Endothelial cell of umbilical vein (primary cell): ENCODE measurements at regions not wholly inside any gene's neighbourhood (a gene's known extent, or its start where the extent isn't known, plus 50 kb on each side); places are given as distances from the start of the nearest gene placed in this dataset.

Experiments used
- BruUV-seq: library from RNA; stranded (reverse); fragments of 400-500 nt; replicated peaks from 2 replicates; lab custom pipeline; 2021; lab: Mats Ljungman, UMichigan
- CTCF ChIA-PET: fragments of 300-600, 350-600 bp; sonication (Branson Sonifier 250); formaldehyde crosslinking; loops from one replicate; lab custom pipeline; 2021; ENCODE audit warnings: antibody characterized with exemption, inconsistent platforms; lab: Charles Lee
- POLR2A ChIA-PET: fragments of 300-600, 350-600 bp; sonication (Branson Sonifier 250); formaldehyde crosslinking; loops from one replicate; lab custom pipeline; 2021; ENCODE audit warnings: antibody characterized with exemption, inconsistent platforms; lab: Charles Lee
- DNase-seq: peaks from one replicate; pipeline ENCODE4 v3.0.0-alpha.2; 2011; ENCODE audit warnings: low read depth, low spot score
- FAIRE-seq: peaks from 2 replicates; lab custom pipeline; 2011; peaks lifted over from hg19 to GRCh38; lab: Jason Lieb, UNC
- H2AFZ ChIP-seq: 2 replicates; pipeline ENCODE4 v1.6.0; 2012; ENCODE audit warnings: low read depth, low read length, control low read depth, inconsistent platforms
- H3K27ac ChIP-seq: 2 replicates; pipeline ENCODE4 v1.5.1; 2011; ENCODE audit warnings: low read depth, mild to moderate bottlenecking, control low read depth, low read length, moderate library complexity; ENCODE audit not compliant: insufficient read depth
- H3K27me3 ChIP-seq, 2 experiments: 2 replicates each; pipeline versions ENCODE4 v1.6.0 to v1.6.1; 2011; ENCODE audit warnings: low read length in 2 of 2, mixed read lengths in 1 of 2; ENCODE audit not compliant: control insufficient read depth in 2 of 2, insufficient read depth in 2 of 2
- H3K36me3 ChIP-seq, 2 experiments: 2 replicates in 1 of 2; 3 replicates in 1 of 2; pipeline ENCODE4 v1.5.1; 2011; ENCODE audit warnings: low read length in 2 of 2, mild to moderate bottlenecking in 1 of 2, moderate library complexity in 1 of 2; ENCODE audit not compliant: control insufficient read depth in 2 of 2, insufficient read depth in 2 of 2; ENCODE audit errors: extremely low read depth in 1 of 2
- H3K4me1 ChIP-seq: 3 replicates; pipeline ENCODE4 v1.5.1; 2011; ENCODE audit warnings: mild to moderate bottlenecking, low read length; ENCODE audit not compliant: control insufficient read depth, insufficient read depth; ENCODE audit errors: extremely low read depth
- H3K4me2 ChIP-seq: 2 replicates; pipeline ENCODE4 v1.6.1; 2011; ENCODE audit warnings: low read length, control low read depth, mixed read lengths; ENCODE audit not compliant: insufficient read depth
- H3K4me3 ChIP-seq, 3 experiments: fragments of 200-600 bp in 1 of 3; sonication (generic), shearing (Covaris generic) in 1 of 3; replicated peaks in 1 of 3; 2 replicates each; pipeline ENCODE4 v1.5.1; 2011 to 2016; ENCODE audit warnings: control low read depth in 3 of 3, low read length in 3 of 3, mild to moderate bottlenecking in 2 of 3, inconsistent platforms in 1 of 3, low read depth in 1 of 3, moderate library complexity in 1 of 3; ENCODE audit not compliant: insufficient read depth in 1 of 3
- H3K79me2 ChIP-seq: 2 replicates; pipeline ENCODE4 v1.6.0; 2012; ENCODE audit warnings: low read length, inconsistent platforms; ENCODE audit not compliant: control insufficient read depth, insufficient read depth
- H3K9ac ChIP-seq: replicated peaks from 2 replicates; pipeline ENCODE3; 2011; ENCODE audit warnings: low read length, control low read depth; ENCODE audit not compliant: insufficient read depth; ENCODE audit errors: extremely low read depth
- H3K9me1 ChIP-seq: replicated peaks from 3 replicates; pipeline ENCODE4 v1.6.0; 2011; ENCODE audit warnings: mild to moderate bottlenecking, low read length; ENCODE audit not compliant: control insufficient read depth, insufficient read depth; ENCODE audit errors: extremely low read depth
- H3K9me3 ChIP-seq: replicated peaks from 2 replicates; pipeline ENCODE4 v1.5.1; 2012; ENCODE audit warnings: low read length, inconsistent platforms; ENCODE audit not compliant: control insufficient read depth, insufficient read depth
- H4K20me1 ChIP-seq: replicated peaks from 2 replicates; pipeline ENCODE3; 2011; ENCODE audit warnings: mild to moderate bottlenecking, low read length; ENCODE audit not compliant: control insufficient read depth, insufficient read depth; ENCODE audit errors: extremely low read depth
- EZH2 ChIP-seq: IDR thresholded peaks from 2 replicates; pipeline ENCODE4 v1.6.1; 2012; ENCODE audit warnings: borderline replicate concordance, low read depth, mild to moderate bottlenecking, moderate library complexity, low read length, inconsistent platforms; ENCODE audit not compliant: severe bottlenecking
- FOS ChIP-seq: IDR thresholded peaks from 2 replicates; pipeline ENCODE4 v1.6.1; 2011; ENCODE audit warnings: mild to moderate bottlenecking, low read length, moderate library complexity, borderline replicate concordance; ENCODE audit not compliant: insufficient read depth
- GATA2 ChIP-seq: IDR thresholded peaks from 2 replicates; pipeline ENCODE4 v1.7.0; 2011; ENCODE audit warnings: low read depth, mild to moderate bottlenecking, moderate library complexity, mixed read lengths, low read length; ENCODE audit not compliant: insufficient read length, insufficient read depth
- JUN ChIP-seq: IDR thresholded peaks from 2 replicates; pipeline ENCODE4 v1.6.1; 2011; ENCODE audit warnings: borderline replicate concordance, low read depth; ENCODE audit not compliant: insufficient read length, insufficient read depth
- MYC ChIP-seq: IDR thresholded peaks from one replicate; pipeline ENCODE4 v1.6.1; 2011; ENCODE audit warnings: mild to moderate bottlenecking, low read depth, low read length
- POLR2A ChIP-seq: IDR thresholded peaks from 2 replicates; pipeline ENCODE4 v1.6.1; 2012; ENCODE audit warnings: low read depth, mild to moderate bottlenecking, control low read depth, low read length
- POLR2AphosphoS5 ChIP-seq: IDR thresholded peaks from 2 replicates; pipeline ENCODE4 v1.6.1; 2012; ENCODE audit warnings: low read depth, mild to moderate bottlenecking, control low read depth, low read length, moderate library complexity; ENCODE audit not compliant: insufficient read depth
- dilution Hi-C: fragments of 300-500 bp; cut with MboI; formaldehyde crosslinking; loops from one replicate; pipeline ENCODE4 v1.15.0; 2019; ENCODE audit warnings: low sequenced_read_pairs; ENCODE audit not compliant: extremely low pct_ligation_motif_present
- intact Hi-C: fragments of 100-400 bp; cut with micrococcal nuclease; formaldehyde crosslinking; loops from one replicate; pipeline ENCODE4 v1.10.0; 2022
- TF ChIP-seq, protein P1 (sequence below), 2 donors: IDR thresholded peaks; 1 replicate in 1 of 2; 2 replicates in 1 of 2; pipeline ENCODE4 v1.5.1; 2011; ENCODE audit warnings: low read length in 2 of 2, mild to moderate bottlenecking in 2 of 2, moderate library complexity in 2 of 2, control low read depth in 1 of 2, inconsistent platforms in 1 of 2, low read depth in 1 of 2; ENCODE audit not compliant: insufficient read depth in 1 of 2; ENCODE audit errors: extremely low read depth in 1 of 2
- TF ChIP-seq, protein P2 (sequence below): IDR thresholded peaks from 2 replicates; pipeline ENCODE4 v1.6.1; 2011; ENCODE audit not compliant: insufficient read depth, insufficient read length

DNA sequence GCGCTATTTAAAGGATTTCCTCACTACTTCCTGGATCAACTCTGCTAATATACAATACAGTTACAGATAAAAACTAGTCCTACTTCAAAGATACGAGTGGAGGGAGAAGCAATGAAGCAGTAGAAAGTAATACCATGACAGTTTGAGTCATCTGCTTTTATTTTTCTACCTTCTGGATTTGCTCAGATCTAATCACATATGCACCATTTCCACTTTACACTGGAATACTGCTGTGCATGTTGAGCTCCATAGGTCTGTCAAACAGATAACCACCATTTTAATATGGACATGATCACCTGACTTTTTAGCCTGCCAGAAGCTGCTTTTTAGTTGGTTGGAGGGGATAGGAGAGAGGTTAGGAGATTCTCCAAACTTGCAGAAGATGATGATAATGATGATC, 92.5 kb downstream of the MMUT start:
- H2AFZ ChIP-seq: no peak overlapping the region
- BruUV-seq: no TSS peak
- DNase-seq (no peak), FAIRE-seq (no peak)
- dilution Hi-C loops (no loop called here), intact Hi-C loops (no loop called here)
- H3K4me1 ChIP-seq: no peaks in the 10 kb centered on the region
- H3K9me3 ChIP-seq: no peaks in the 10 kb centered on the region
- H3K9me1 ChIP-seq: no peaks in the 10 kb centered on the region
- H4K20me1 ChIP-seq: no peaks in the 10 kb centered on the region
- ChIA-PET POLR2A (no interaction called here), CTCF (no interaction called here)
- H3K27ac ChIP-seq: no peak overlapping the region
- H3K9ac ChIP-seq: no peak overlapping the region
- TF ChIP-seq EZH2 (no peak), POLR2A (no peak), GATA2 (no peak), MYC (no peak), FOS (no peak), POLR2AphosphoS5 (no peak), JUN (no peak)
- TF ChIP-seq, protein P1, sequence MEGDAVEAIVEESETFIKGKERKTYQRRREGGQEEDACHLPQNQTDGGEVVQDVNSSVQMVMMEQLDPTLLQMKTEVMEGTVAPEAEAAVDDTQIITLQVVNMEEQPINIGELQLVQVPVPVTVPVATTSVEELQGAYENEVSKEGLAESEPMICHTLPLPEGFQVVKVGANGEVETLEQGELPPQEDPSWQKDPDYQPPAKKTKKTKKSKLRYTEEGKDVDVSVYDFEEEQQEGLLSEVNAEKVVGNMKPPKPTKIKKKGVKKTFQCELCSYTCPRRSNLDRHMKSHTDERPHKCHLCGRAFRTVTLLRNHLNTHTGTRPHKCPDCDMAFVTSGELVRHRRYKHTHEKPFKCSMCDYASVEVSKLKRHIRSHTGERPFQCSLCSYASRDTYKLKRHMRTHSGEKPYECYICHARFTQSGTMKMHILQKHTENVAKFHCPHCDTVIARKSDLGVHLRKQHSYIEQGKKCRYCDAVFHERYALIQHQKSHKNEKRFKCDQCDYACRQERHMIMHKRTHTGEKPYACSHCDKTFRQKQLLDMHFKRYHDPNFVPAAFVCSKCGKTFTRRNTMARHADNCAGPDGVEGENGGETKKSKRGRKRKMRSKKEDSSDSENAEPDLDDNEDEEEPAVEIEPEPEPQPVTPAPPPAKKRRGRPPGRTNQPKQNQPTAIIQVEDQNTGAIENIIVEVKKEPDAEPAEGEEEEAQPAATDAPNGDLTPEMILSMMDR (IDR thresholded peaks at IDR 0.05; ENCODE audit: extremely low read depth in 1 of 2, insufficient read depth in 1 of 2, low read depth in 1 of 2, low read length in 2 of 2): no peak
- TF ChIP-seq, protein P2, sequence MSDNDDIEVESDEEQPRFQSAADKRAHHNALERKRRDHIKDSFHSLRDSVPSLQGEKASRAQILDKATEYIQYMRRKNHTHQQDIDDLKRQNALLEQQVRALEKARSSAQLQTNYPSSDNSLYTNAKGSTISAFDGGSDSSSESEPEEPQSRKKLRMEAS: no peak
- no peaks in the 10 kb centered on the region for H3K27me3 ChIP-seq
- H3K4me3 ChIP-seq: no peak overlapping the region
- no peak overlapping the region for H3K4me2 ChIP-seq
- no peaks in the 10 kb centered on the region for H3K79me2 ChIP-seq
- H3K36me3 ChIP-seq: no peaks in the 10 kb centered on the region
